Activated naive CD4-positive, alpha-beta T cell treated with anti-CD3 and anti-CD28 coated beads, Interleukin-2, amount 50 U/mL, for 72 hours (primary cell): ENCODE measurements at regions not wholly inside any gene's neighbourhood (a gene's known extent, or its start where the extent isn't known, plus 50 kb on each side); places are given as distances from the start of the nearest gene placed in this dataset.
"Not testable (repeated sequence)": the region's sequence is repeated elsewhere in the genome, so short reads cannot be mapped to it uniquely, and the experiment has no call there.

ENCODE experiments used
- ATAC-seq, 2 donors: fragments of 150-1000 bp; cut with Tn5 transposase; 2 replicates each; pipeline ENCODE4 v1.10.0; 2021; ENCODE audit warnings: mild to moderate bottlenecking in 2 of 2, moderate library complexity in 2 of 2
- DNase-seq, 2 donors: peaks; one replicate each; pipeline ENCODE4 v3.0.0; 2021 to 2022; ENCODE audit warnings: low spot score in 2 of 2
- H3K27ac Mint-ChIP-seq, 2 donors: one replicate each; pipeline ENCODE4 v1.8.0; 2022; ENCODE audit warnings: mild to moderate bottlenecking in 2 of 2, mixed read lengths in 2 of 2
- H3K36me3 Mint-ChIP-seq, 2 donors: one replicate each; pipeline ENCODE4 v1.8.0; 2022; ENCODE audit warnings: mixed read lengths in 2 of 2
- H3K9me3 Mint-ChIP-seq, 2 donors: one replicate each; pipeline ENCODE4 v1.8.0; 2022; ENCODE audit warnings: mixed read lengths in 2 of 2

DNA sequence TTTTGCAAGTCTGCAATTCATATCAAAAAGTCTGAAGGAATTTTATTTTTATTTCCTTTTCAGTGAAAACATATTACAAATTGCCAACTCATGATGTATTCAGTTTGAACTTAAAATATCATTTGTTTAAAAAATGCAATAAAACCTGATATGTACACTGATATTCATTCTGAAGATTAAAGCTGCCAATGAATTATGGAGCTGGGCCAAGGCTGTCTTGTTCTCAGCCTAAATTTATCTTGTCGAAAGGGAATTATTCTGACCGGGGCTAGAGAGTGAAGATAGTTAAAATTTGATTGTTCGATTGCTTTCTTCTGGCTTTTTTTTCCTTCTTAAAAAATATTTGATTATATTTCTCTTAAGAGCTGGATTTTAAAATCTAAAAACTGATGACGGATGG, 54.0 kb upstream of the RBFOX1 start:
- peaks cover 0 to 10% of the 10 kb centered on the region in 2 donors for H3K36me3 Mint-ChIP-seq
- ATAC-seq, result no peak
- H3K9me3 Mint-ChIP-seq, result peaks cover 21 to 25% of the 10 kb centered on the region in 2 donors

DNA sequence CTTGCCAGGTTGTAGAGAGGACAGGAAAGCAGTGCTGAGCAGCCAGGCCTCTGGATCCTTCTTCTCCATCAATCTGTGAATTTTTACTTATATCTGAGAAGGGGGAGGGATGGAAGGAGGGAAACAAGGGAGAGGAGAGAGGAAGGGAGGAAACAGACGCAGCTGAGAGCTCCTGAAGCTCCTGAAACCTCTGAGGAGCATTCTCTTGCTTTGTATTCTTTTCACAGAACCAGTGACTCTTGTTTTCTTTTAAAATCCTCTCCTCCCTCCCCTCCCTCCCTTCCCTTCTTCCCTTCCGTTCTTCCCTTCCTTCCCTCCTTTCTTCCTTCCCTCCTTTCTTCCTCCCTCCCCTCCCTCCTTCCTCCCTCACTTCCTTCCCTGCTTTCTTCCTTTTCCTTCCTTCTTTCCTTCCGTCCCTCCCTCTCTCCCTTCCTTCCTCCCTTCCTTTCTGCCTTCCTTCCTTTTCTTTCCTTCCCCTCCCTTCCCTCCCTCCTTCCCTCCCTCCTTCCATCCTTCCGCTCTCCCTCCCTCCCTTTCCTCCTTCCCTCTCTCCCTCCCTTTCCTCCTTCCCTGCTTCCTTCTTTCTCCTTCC, 60.0 kb upstream of the RBFOX1 start:
- ATAC-seq (no peak), DNase-seq (no peak)
- H3K9me3 Mint-ChIP-seq, result peaks cover 15 to 16% of the 10 kb centered on the region in 2 donors
- H3K27ac Mint-ChIP-seq, result no peak overlapping the region
- H3K36me3 Mint-ChIP-seq, result peaks cover 0 to 10% of the 10 kb centered on the region in 2 donors

More for the DNA sequence above, 54.0 kb upstream of the RBFOX1 start:
- H3K27ac Mint-ChIP-seq, result no peak overlapping the region
- DNase-seq, result no peak

DNA sequence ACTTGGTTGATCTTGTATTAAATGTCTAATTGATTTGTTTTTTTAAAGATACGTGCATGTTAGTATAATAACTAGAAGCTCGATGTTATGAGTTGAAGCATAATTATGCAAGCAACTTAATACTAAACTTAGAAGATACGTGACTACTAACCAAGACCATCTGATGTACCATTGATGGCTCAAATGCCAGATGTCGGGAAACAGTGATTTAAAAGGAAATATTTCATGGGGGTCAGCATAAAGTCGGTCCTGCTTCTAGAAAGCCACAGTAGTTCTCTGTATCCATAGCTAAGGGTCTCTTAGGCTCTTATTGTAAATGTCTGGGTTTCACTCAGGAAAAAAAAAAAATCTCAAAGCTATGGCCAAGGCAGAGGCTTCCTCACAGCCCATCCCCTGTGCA, 61.2 kb upstream of the RBFOX1 start:
- Mint-ChIP-seq H3K27ac (no peak overlapping the region), H3K36me3 (peaks cover 5 to 14% of the 10 kb centered on the region in 2 donors), H3K9me3 (peaks cover 15 to 21% of the 10 kb centered on the region in 2 donors)
- ATAC-seq (no peak), DNase-seq (no peak)

DNA sequence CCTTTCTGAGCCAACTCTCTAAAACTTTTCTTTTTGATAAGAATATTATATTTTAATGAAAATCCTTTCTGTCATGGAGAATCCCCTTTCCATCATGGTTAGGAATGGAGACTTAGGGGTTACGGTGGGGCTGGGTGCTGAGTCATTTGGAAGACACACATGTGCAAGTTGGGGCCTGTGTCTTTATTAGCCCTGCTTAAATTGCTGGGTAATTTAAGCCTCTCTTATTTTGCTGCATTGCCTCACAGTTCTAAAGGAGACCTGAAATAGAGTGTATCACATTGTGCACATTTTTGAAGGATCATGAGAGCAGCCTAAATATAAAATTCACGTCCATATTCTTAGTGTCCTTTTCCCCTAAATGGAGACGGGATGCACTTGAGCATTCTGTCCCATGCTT, 61.8 kb upstream of the RBFOX1 start:
- ATAC-seq, result no peak
- H3K9me3 Mint-ChIP-seq, result peaks cover 19 to 25% of the 10 kb centered on the region in 2 donors
- no peak for DNase-seq
- H3K36me3 Mint-ChIP-seq, result peaks cover 8 to 20% of the 10 kb centered on the region in 2 donors
- no peak overlapping the region for H3K27ac Mint-ChIP-seq

DNA sequence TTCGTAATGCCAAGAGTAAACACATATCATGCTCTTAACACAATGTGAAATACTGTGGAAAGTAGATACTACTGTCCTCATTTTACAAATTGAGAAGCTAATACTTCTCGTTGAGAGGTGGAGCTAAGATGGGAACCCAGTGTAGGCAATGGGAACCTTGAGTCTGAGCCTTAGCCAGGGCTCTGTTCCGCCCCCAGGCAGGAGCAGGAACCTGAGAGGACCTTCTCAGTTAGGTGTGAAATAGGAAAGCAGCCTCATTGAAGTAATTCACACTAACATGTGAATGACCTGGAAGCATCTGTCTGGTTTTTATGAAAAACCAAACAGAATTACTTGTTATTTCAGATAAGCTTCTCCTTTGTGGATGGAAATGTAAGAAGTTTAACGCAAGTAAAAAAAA, 62.6 kb upstream of the RBFOX1 start:
- DNase-seq (no peak), ATAC-seq (no peak)
- Mint-ChIP-seq H3K36me3 (peaks cover 8 to 20% of the 10 kb centered on the region in 2 donors), H3K9me3 (peaks cover 19 to 26% of the 10 kb centered on the region in 2 donors), H3K27ac (no peak overlapping the region)

DNA sequence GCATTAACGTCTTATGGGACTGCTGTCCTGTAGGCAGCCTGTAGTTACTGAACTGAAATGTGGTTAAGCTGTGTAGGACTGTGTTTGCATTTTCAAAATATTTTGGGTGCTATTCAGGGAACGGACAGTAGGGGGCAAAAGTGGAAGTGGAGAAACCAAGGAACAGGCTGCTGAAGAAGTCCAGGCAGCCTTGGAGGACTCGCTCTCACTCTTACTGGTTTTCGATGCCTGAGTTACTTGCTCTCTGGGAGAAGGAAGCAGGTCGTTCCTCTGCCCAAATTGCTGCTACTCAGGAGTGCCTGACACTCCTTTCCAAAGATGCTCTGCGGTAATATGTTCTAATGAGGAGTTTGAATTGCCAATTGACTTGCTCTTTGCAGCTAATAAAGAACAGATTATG, 64.5 kb upstream of the RBFOX1 start:
- H3K36me3 Mint-ChIP-seq, result peaks cover 8 to 10% of the 10 kb centered on the region in 2 donors
- no peak overlapping the region for H3K27ac Mint-ChIP-seq
- DNase-seq, result peak in 1 of 2 donors; percentile 24
- peaks cover 15 to 23% of the 10 kb centered on the region in 2 donors for H3K9me3 Mint-ChIP-seq
- no peak for ATAC-seq

DNA sequence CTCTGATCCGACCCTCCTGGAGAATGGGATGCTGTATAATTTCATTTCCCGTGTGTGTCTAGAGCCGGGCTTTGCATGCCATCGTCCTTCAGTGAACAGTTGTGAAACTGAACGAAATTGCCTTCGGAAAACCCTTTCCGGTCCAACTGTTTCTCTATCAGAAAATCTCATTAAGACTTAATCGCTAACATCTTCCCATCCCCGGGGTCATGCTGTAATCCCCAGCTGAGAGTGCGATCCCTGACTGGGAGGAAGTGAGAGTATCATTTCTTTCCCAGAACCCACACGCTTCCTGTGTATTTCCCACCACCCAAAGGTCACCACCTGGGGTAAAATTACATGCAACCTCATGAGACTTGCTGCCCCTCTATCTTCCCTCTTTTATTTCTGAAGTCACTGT, 75.6 kb upstream of the RBFOX1 start:
- Mint-ChIP-seq H3K36me3 (peaks cover 4 to 5% of the 10 kb centered on the region in 2 donors), H3K9me3 (peaks cover 13 to 25% of the 10 kb centered on the region in 2 donors), H3K27ac (no peak overlapping the region)
- DNase-seq (no peak), ATAC-seq (no peak)

DNA sequence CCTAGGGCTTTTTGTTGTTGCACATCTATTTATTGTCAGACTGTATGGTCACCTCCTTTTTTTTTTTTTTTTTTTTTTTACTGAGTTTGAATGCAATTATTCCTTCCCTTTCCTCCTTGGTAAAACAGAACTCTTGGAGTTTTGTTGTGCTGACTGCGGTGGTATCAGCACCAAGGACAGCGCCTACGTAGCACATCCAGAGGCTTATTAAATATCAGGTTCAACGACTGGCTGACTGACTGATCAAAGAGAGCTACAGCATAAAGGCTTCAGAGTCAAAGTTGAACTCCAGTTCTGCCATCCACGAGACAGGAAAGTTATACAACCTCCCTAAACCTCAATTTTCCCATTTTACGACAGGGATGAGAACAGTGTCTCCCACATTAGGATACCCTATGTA, 86.1 kb upstream of the RBFOX1 start:
- Mint-ChIP-seq H3K9me3 (peaks cover 14 to 34% of the 10 kb centered on the region in 2 donors), H3K36me3 (peaks cover 0 to 4% of the 10 kb centered on the region in 2 donors), H3K27ac (no peak overlapping the region)
- DNase-seq (no peak), ATAC-seq (no peak)

DNA sequence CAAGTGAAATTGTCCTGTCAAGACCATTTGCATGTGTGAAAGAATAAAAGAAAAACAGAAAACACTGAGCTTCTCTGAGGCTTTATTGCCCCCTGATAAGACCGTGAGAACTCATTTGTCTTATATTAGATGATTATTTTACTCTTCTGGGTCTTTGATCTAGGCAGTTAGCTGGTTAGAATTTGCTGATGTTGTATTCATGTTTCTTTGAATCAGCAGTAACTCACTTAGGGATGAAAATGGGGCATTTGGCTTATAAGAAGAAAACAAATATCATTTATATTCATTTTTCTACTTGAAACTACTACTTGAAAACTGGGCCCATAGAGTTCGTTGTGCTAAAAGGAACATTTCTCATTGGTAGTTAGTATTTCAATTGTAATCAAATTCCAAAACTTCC, 93.1 kb upstream of the RBFOX1 start:
- Mint-ChIP-seq H3K36me3 (peaks cover 5 to 9% of the 10 kb centered on the region in 2 donors), H3K27ac (no peak overlapping the region), H3K9me3 (peaks cover 10 to 12% of the 10 kb centered on the region in 2 donors)
- DNase-seq, result no peak
- no peak for ATAC-seq

DNA sequence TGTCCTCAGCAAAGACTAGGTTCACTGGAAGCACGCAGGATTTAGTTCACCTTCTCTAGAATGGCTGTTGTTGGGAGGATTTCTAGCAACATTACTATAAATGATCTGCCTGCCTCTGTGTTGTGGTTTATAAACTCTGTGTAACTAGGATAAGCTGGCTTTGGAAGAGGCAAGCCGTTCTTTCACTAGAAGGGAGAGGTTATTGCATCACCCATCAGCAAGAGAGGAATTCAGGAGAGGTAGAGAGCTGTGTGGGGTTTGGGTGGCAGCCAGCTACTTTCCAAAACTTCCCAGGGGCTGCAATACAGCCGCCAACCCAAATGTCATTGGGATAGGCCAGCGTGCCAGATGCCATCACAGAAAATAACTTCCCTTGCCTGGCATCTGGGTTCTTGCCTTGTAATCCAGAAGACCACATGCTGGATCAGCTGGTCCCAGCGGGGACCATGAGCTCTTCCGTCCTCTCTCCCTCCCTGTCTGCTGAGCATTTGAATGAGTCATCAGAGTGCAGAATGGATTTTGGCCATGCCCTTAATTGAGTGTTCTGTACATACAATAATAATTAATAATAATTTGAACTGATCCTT, 95.7 kb upstream of the RBFOX1 start:
- H3K27ac Mint-ChIP-seq, result no peak overlapping the region
- ATAC-seq (no peak), DNase-seq (no peak)
- peaks cover 5 to 16% of the 10 kb centered on the region in 2 donors for H3K36me3 Mint-ChIP-seq
- peaks cover 12 to 21% of the 10 kb centered on the region in 2 donors for H3K9me3 Mint-ChIP-seq

DNA sequence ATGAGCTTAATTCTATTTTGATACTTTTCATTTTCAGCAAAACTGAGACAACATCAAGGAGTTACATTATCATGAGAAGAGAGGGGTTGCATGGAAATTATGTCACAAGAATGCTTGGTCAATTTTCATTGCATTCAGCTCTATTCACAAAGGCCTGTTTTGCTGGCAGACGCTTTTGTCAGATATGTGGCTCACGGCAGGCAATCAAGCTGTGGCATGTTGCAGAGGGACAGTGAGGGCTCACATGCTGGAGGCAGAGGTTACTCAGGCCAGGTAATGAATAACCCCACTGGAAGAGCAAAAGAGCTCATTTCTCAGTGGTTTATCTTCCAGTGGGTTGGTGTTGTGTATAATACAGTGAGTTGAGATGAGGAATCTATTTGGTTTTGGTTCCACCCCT, 98.7 kb upstream of the RBFOX1 start:
- H3K36me3 Mint-ChIP-seq, result peaks cover 11 to 16% of the 10 kb centered on the region in 2 donors
- DNase-seq (no peak), ATAC-seq (no peak)
- H3K9me3 Mint-ChIP-seq, result peaks cover 16 to 22% of the 10 kb centered on the region in 2 donors
- H3K27ac Mint-ChIP-seq, result no peak overlapping the region

DNA sequence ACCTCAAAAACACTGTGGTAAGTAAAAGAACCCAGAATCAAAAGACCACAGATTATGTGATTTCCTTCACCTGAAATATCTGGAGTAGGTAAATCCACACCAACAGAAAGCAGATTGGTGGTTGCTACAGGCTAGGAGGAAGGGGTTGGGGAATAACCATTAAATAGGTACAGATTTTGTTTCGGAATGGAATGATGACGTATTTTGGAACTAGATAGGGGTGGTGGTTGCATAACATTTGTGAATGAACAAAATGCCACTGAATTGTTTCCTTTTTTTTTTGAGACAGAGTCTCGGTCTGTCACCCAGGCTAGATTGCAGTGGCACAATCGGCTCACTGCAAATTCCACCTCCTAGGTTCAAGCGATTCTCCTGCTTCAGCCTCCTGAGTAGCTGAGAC, 100.9 kb upstream of the RBFOX1 start:
- DNase-seq (no peak), ATAC-seq (no peak)
- H3K36me3 Mint-ChIP-seq, result peaks cover 5 to 11% of the 10 kb centered on the region in 2 donors
- no peak overlapping the region for H3K27ac Mint-ChIP-seq
- H3K9me3 Mint-ChIP-seq, result peaks cover 30 to 34% of the 10 kb centered on the region in 2 donors

DNA sequence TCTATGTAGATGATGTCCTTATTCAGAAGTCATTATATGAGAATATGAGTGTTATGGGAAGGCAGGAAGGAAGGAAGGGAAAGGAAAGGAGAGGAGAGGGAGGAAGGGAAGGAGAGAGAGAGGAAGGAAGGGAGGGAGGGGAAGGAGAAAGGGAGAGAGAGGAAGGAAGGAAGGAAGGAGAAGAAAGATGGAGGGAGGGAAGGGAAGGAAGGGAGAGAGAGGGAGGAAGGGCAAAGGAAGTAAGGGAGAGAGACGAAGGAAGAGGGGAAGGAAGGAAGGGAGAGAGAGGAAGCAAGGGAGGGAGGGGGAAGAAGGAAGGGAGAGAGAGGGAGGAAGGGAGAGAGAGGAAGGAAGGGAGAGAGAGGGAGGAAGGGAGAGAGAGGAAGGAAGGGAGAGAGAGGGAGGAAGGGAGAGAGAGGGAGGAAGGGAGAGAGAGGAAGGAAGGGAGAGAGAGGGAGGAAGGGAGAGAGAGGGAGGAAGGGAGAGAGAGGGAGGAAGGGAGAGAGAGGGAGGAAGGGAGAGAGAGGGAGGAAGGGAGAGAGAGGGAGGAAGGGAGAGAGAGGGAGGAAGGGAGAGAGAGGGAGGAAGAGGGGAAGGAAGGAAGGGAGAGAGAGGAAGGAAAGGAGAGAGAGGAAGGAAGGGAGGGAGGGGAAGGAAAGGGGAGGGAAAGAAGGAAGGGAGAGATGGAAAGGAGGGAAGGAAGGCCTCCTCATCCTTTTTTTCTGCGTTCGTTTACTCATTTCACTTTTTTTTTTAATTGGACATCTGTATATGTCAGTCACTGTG, 103.0 kb upstream of the RBFOX1 start:
- Mint-ChIP-seq H3K36me3 (peaks cover 5 to 11% of the 10 kb centered on the region in 2 donors), H3K9me3 (peaks cover 30 to 36% of the 10 kb centered on the region in 2 donors)
- not testable (repeated sequence) for DNase-seq, ATAC-seq, H3K27ac Mint-ChIP-seq

DNA sequence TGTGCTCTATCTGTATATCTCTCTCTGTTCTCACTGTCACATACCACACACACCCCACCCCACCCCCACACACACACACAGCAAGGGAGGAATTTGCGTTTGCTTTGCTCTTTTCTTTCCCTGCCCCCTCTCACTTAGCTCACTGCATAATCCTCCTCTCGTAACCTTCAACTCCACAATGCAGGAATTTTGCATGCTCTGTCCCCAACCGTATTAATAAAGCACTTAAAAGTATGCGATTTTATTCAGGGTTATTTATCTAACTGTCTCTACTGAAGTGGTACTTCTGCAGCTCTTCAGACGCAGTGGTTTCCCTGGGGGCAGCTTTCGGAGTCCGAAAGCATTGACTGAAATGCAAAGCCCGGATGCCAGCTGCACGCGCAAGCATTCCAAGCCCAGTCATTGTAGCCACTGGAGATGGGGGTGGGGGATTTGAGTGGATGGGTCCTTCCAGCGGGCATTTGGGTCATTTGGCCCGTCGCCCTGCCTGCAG, 105.4 kb upstream of the RBFOX1 start:
- no peak for ATAC-seq
- peaks cover 28 to 32% of the 10 kb centered on the region in 2 donors for H3K9me3 Mint-ChIP-seq

DNA sequence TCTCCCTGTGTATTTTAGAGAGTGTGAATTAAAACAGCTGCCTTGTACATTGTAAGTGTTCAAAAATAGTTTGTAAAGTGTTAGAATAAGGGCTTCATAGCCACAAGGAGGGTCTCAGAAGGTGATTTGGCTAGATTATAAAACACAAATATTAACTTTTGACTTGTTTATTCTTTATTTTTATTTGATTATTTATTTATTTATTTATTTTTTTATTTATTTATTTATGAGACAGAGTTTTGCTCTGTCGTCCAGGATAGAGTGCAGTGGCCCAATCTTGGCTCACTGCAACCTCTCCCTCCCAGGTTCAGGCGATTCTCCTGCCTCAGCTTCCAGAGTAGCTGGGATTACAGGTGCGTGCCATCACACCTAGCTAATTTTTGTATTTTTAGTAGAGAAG, 111.5 kb upstream of the RBFOX1 start:
- DNase-seq (no peak), ATAC-seq (no peak)
- H3K9me3 Mint-ChIP-seq, result peaks cover 29 to 35% of the 10 kb centered on the region in 2 donors

More for the DNA sequence above, 105.4 kb upstream of the RBFOX1 start:
- Mint-ChIP-seq H3K27ac (no peak overlapping the region), H3K36me3 (peaks cover 0 to 5% of the 10 kb centered on the region in 2 donors)
- DNase-seq, result no peak

DNA sequence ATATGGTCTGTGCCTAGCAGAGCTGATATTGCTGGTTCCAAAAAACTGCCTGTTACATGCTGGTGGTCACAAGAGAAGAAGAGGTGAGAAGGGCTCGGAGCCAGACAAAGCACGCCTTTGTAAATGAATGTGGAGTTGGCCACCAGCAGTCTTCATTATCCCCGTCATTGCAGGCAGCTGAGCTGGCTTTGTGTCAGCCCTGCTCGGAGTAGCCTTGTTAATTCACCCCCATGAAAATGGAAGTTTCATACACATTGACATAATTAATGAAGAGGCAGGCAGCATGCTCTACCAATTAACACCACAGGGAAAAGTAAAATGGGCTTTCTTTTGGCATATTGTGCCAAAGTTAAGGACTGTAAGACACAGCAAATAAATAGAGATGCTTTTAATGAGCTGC, 113.7 kb upstream of the RBFOX1 start:
- H3K36me3 Mint-ChIP-seq, result peaks cover 0 to 21% of the 10 kb centered on the region in 2 donors
- no peak overlapping the region for H3K27ac Mint-ChIP-seq
- peaks cover 45 to 48% of the 10 kb centered on the region in 2 donors for H3K9me3 Mint-ChIP-seq
- ATAC-seq, result no peak
- DNase-seq, result no peak

More for the DNA sequence above, 111.5 kb upstream of the RBFOX1 start:
- Mint-ChIP-seq H3K27ac (no peak overlapping the region), H3K36me3 (peaks cover 0 to 15% of the 10 kb centered on the region in 2 donors)

DNA sequence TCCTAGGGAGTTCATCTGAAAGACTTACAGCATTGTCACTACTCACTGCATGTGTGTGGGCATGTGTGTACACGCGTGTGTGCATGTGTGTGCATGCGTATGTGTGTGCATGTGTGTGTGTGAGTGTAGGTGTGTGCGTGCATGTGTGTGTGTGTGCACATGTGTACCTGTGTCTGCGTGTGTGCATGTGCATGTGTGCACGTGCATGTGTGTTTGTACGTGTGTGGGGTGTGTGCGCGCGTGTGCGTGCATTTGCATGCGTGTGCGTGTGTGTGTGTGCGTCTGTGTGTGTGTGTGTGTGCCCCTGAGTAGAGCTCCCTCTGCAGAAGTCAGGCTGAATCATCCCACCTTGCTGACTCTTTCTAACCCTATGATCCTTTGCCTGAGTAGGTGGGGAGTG, 114.8 kb upstream of the RBFOX1 start:
- H3K27ac Mint-ChIP-seq, result no peak overlapping the region
- H3K36me3 Mint-ChIP-seq, result peaks cover 0 to 21% of the 10 kb centered on the region in 2 donors
- DNase-seq (no peak), ATAC-seq (no peak)
- H3K9me3 Mint-ChIP-seq, result peaks cover 40 to 42% of the 10 kb centered on the region in 2 donors
